Fibroblast of the aortic adventitia (primary cell): ENCODE measurements at regions not wholly inside any gene's neighbourhood (a gene's known extent, or its start where the extent isn't known, plus 50 kb on each side); places are given as distances from the start of the nearest gene placed in this dataset.
"Not testable (repeated sequence)": the region's sequence is repeated elsewhere in the genome, so short reads cannot be mapped to it uniquely, and the experiment has no call there.

Source experiments
- DNase-seq: peaks from one replicate; pipeline ENCODE4 v3.0.0-alpha.2; 2010; ENCODE audit warnings: low read depth
- H3K4me3 ChIP-seq: 2 replicates; pipeline ENCODE4 v1.5.1; 2011; ENCODE audit warnings: low read depth, mild to moderate bottlenecking, control low read depth, low read length, moderate library complexity
- TF ChIP-seq, protein P1 (sequence below): IDR thresholded peaks from 2 replicates; pipeline ENCODE4 v1.5.1; 2011; ENCODE audit warnings: mild to moderate bottlenecking, low read length, control low read depth, inconsistent platforms; ENCODE audit not compliant: insufficient read depth

DNA sequence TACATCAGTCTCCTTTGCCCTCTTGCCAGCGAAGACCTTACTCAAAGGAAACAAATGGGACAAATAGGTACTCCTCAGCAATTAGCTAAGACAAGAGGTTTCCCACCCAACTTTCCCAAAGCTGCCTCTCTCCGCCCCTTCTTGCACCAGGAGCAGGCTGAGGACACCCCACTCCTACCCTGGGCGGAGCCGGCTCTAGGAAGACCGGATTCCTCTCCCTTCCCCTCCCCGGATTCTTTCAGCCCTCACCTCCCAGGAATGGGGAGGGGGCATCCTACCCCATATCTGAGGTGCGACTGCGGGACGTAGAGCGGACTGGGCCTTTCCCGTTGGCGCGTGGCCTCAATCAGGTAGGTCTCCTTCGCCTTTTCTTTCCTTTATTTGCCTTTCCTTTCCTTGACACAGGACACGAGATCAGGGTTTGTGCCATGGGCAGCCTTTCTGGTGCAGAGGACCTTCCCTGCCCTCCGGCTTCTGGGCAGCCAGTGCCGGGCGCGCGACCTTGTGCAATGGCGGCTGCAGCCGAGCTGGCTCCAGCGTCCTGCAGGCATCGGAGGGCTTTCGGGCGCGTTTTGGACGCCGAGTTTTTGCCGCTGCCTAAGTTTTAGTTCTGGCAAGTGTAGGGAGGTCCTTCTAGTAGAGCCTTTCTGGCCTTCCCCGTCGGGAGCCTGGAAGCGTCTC is 279.9 kb downstream of the PLS3 start:
- not testable (repeated sequence) for DNase-seq, H3K4me3 ChIP-seq

DNA sequence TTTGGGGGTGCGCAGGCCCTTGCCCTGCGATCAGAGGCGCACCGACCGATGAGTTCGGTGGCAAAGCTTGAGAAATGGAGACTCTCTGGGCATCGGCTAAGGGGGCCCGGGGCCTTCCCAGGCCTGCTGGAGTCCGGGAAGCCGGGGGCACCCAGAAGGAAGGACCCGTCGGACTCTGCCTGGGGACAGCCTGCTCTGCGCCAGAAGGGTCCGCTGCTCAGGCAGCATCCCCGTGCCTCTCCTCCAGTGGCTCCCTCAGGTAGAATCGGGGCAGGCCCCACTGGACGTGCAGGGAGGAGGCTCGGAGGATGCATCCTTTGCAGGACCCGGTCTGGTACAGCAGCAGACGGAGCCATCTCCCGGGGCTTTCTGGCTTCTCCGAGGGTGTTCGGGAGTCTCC is 290.0 kb downstream of the PLS3 start:
- not testable (repeated sequence) for DNase-seq, H3K4me3 ChIP-seq

DNA sequence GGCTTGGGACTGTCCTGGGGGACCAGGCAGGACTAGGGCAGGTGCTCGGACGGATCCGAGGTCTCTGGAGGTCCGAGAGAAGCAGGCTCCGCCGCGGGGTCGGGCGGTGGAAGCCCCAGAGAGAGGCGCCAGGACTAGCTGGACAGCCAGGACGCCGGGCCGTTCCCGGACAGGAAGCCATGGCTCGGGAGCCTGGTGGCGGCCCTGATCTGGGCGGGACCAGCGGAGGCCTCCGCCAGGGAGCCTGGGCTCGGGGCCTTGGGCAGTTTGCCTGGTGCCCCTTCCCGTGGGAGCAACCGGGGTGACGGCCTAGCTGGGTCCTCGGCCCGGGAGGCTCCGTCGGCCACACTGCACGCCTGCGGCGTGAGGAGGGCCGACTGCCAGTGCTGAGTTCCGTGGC is 292.3 kb downstream of the PLS3 start:
- not testable (repeated sequence) for H3K4me3 ChIP-seq

DNA sequence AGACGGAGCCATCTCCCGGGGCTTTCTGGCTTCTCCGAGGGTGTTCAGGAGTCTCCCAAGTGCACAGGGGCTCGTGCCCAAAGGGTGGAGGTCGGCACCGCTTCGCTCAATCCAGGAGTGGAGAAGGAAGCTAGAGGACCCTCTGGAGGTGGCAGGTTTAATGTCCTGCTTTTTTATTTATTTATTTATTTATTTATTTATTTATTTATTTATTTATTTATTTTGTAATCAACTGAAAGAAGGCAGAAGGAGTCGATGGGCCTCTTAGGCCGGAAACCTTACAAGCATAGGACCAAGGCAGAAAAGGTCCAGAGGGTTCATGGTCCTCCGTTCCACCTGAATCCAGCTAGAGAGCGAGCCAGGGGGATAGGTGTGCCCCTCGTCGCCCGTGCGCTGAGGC is 289.4 kb upstream of the AGTR2 start:
- H3K4me3 ChIP-seq, DNase-seq: not testable (repeated sequence)

More for the DNA sequence above, 292.3 kb downstream of the PLS3 start:
- not testable (repeated sequence) for DNase-seq

DNA sequence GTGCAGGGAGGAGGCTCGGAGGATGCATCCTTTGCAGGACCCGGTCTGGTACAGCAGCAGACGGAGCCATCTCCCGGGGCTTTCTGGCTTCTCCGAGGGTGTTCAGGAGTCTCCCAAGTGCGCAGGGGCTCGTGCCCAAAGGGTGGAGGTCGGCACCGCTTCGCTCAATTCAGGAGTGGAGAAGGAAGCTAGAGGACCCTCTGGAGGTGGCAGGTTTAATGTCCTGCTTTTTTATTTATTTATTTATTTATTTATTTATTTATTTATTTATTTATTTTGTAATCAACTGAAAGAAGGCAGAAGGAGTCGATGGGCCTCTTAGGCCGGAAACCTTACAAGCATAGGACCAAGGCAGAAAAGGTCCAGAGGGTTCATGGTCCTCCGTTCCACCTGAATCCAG is 286.4 kb upstream of the AGTR2 start:
- not testable (repeated sequence) for DNase-seq, H3K4me3 ChIP-seq

DNA sequence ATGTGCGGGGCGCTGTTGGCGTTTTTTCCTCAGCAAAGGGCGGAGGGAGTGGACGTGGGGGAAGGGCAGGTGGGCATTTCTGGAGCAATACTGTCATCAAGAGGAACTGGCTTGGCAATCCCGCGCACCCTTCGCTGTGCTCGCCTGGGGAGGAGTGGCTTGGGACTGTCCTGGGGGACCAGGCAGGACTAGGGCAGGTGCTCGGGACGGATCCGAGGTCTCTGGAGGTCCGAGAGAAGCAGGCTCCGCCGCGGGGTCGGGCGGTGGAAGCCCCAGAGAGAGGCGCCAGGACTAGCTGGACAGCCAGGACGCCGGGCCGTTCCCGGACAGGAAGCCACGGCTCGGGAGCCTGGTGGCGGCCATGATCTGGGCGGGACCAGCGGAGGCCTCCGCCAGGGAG is 282.5 kb upstream of the AGTR2 start:
- peak overlapping the region; percentile 53 for H3K4me3 ChIP-seq
- peak; percentile 42 for DNase-seq

DNA sequence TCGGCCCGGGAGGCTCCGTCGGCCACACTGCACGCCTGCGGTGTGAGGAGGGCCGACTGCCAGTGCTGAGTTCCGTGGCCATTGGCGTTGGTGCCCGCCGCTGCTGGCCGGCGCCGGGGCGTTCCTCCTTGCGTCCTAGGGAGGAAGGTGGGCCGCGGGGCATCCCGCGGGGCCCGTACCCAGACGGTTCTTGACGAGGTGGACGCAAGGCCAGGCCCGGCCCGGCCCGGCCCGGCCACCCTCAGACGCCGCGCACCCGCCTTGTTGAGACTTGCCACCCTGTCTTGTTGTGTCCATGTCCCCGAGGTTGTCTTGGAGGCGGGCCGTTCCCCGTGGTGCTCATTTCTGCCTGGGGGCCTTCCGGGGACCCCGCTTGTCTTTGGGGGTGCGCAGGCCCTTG is 282.0 kb upstream of the AGTR2 start:
- not testable (repeated sequence) for H3K4me3 ChIP-seq, DNase-seq

DNA sequence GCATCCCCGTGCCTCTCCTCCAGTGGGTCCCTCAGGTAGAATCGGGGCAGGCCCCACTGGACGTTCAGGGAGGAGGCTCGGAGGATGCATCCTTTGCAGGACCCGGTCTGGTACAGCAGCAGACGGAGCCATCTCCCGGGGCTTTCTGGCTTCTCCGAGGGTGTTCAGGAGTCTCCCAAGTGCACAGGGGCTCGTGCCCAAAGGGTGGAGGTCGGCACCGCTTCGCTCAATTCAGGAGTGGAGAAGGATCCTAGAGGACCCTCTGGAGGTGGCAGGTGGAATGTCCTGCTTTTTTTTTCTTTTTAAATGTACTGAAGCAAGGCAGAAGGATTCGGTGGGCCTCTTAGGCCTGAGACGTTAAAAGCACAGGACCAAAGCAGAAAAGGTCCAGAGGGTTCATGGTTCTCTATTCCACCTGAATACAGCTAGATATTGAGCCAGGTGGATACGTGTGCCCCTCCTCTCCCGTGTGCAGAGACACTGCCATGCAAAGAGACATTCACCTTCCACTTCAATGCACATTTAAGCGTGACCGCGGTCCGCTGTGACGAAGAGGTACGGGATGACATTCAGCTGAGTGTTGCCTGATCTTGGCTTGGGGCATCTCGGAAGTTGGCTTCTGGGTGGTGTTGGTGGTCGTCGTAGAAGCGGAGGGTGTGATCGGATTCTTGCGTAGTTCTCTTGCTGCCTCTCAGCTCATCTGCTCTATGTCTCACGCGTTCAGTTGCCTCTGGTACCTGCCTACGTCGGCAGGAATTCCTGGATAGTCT is 281.2 kb upstream of the AGTR2 start:
- H3K4me3 ChIP-seq = no peak overlapping the region
- TF ChIP-seq, protein P1, sequence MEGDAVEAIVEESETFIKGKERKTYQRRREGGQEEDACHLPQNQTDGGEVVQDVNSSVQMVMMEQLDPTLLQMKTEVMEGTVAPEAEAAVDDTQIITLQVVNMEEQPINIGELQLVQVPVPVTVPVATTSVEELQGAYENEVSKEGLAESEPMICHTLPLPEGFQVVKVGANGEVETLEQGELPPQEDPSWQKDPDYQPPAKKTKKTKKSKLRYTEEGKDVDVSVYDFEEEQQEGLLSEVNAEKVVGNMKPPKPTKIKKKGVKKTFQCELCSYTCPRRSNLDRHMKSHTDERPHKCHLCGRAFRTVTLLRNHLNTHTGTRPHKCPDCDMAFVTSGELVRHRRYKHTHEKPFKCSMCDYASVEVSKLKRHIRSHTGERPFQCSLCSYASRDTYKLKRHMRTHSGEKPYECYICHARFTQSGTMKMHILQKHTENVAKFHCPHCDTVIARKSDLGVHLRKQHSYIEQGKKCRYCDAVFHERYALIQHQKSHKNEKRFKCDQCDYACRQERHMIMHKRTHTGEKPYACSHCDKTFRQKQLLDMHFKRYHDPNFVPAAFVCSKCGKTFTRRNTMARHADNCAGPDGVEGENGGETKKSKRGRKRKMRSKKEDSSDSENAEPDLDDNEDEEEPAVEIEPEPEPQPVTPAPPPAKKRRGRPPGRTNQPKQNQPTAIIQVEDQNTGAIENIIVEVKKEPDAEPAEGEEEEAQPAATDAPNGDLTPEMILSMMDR = no peak
- DNase-seq = no peak

DNA sequence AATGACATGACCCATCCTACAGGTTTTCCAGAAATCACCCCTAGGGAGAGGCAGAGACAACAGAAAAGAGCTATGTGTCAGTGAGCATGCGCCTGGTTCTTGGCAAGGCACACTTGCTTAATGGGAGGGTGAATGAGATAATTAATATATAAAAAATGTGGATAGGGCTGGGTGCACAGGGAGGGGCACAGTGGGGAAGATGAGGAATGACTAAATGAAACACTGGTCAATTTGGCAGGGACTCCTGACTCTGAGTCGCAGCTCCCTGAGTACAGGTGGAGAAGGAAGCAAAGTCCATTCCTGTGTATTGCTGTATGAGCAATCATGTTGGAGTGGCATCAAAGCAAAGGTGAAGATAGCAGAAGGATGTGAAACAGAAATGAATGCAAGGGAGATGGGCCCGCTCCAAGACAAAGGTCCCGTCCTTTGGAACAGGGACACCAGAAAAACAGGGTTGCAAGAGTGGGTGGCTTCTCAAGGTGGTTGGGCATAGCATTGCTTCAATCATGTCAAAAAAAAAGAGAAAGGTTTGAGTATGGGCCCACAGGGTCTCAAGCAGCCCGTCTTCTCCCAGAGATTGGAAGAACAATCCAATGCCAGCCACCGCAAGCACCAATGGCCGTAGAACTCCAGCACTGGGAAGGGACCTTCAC is 278.4 kb upstream of the AGTR2 start:
- TF ChIP-seq, protein P1 = no peak
- H3K4me3 ChIP-seq = peak overlapping the region; percentile 59
- DNase-seq = peak; percentile 6

DNA sequence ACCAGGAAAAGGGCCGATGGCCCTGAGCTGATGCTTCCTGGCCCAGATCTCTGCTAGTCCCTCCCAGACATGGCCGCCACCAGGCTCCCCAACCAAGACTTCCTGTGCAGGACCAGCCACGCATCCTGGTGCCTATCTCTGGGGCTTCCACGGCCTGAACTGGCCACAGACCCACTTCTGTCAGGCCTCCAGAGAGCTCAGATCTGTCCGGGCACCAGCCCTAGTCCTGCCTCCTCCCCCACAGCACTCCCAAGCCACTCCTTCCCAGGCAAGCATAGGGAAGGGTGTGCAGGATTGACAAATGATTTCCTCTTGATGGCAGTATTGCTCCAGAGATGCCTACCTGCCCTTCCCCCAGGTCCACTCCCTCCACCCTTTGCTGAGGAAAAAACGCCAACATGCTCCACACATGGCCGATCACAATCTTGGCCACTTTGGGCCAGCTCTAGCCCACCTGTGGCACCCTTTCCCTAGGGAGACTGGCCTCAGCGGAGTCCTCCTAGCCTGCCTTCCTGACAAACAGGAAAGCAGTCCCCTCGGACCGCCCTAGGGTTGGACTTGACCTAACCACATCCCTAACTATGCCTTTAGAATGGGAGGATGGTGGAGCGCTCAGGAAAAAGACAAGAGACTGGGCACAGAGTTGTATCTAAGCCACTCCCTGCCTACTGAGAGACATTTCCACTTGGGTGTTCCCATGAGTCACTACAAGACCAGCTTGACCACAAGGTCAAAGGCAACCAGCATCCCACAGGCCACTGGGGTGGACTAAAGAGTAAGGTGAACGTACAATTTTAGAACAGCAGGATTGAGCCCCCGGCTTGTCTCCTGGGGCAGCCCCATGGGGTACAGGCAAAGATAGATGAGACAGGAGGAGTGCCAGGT is 277.5 kb upstream of the AGTR2 start:
- peak overlapping the region; percentile 59 for H3K4me3 ChIP-seq
- TF ChIP-seq, protein P1 = peak; percentile 37
- peak; percentile 86 for DNase-seq
